ENCODE measurements at regions not wholly inside any gene's neighbourhood (a gene's known extent, or its start where the extent isn't known, plus 50 kb on each side); places are given as distances from the start of the nearest gene placed in this dataset.
"Not testable (repeated sequence)": the region's sequence is repeated elsewhere in the genome, so short reads cannot be mapped to it uniquely, and the experiment has no call there.

GRCh38 chr5:17326600-17327037 lies 109.2 kb downstream of the BASP1 start:
- DNase-seq (ENCODE audit: low spot score), result no peak

- no peak for DNase-seq (ENCODE audit: low spot score)
Measured at GRCh38 chr5:17327048-17327625, 109.7 kb downstream of the BASP1 start.

- no peak for DNase-seq (ENCODE audit: low spot score)
Measured at GRCh38 chr5:17329571-17329970, 112.1 kb downstream of the BASP1 start.

DNA sequence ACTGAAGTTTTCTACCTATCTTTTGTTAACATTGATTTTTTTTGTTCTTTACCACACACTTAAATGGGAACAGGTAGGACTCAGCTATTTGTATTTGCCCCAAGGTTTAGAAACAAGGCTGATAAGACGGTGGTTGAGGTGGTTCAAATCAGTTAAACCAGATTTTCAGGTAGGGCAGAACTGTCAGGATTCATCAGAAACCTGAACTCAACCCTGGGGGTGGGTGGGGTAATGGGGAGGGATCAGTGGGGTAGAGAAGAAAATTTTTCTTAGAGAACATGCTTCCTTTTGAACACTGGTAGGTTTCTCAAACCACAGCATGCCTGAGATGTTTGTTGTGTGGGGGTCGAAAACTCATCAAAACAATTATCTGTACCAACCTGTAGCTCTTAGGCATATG lies 113.0 kb downstream of the BASP1 start:
- DNase-seq (ENCODE audit: low spot score), result no peak

- DNase-seq (ENCODE audit: low spot score), result no peak
Measured at GRCh38 chr5:17331651-17332050, 114.2 kb downstream of the BASP1 start.

DNA sequence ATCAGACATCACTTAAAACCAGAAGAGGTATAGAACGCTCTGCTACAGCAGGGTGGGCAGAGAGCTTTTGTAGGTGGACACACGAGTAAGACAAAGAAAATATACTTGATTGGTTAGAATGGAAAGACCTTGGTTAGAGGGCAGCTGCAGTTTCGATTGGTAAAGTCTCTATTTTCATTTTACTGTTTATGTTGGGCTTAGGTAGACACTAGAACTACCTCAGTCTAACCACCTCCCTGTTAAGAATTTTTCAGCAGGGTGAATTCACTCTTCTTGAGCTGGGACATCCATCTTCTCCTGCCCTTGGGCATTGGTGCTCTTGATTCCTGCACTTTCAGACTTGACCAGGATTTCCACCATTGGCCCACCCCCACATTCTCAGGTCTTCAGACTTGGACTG lies 116.3 kb downstream of the BASP1 start:
- no peak for DNase-seq (ENCODE audit: low spot score)

GRCh38 chr5:17336054-17336453 lies 118.6 kb downstream of the BASP1 start:
- DNase-seq (ENCODE audit: low spot score), result no peak

DNA sequence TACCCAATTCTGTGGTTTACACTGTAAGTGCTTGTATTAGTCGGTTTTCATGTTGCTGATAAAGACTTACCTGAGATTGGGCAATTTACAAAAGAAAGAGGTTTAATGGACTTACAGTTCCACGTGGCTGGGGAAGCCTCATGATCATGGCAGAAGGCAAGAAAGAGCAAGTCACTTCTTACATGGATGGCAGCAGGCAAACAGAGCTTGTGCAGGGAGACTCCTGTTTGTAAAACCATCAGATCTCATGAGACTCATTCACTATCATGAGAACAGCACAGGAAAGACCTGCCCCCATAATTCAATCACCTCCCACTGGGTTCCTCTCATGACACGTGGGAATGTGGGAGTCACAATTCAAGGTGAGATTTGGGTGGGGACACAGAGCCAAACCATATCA lies 119.3 kb downstream of the BASP1 start:
- DNase-seq (ENCODE audit: low spot score), result not testable (repeated sequence)

- no peak for DNase-seq (ENCODE audit: low spot score)
Measured at GRCh38 chr5:17339841-17340240, 122.4 kb downstream of the BASP1 start.

GRCh38 chr5:17340379-17340778 lies 122.9 kb downstream of the BASP1 start:
- DNase-seq (ENCODE audit: low spot score), result no peak

DNA sequence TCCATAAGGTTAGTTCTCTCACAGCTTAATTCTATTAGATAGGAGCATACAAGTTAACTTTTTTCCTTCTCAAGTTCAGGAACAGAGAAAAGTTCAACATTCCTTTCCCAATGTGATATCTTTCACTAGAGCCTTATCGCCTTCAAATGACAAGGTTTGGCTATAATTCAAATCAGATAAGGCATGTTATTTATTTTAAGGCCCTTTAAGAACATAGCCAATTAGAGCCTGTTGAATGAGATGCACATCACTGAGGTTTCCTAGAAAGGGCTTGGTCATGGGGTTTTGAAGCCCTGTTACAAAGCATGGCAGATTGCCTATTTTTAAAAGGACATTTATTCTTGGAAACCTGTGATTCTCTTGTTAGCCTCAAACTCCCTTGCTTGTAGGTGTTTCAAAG lies 123.4 kb downstream of the BASP1 start:
- DNase-seq (ENCODE audit: low spot score), result no peak

DNA sequence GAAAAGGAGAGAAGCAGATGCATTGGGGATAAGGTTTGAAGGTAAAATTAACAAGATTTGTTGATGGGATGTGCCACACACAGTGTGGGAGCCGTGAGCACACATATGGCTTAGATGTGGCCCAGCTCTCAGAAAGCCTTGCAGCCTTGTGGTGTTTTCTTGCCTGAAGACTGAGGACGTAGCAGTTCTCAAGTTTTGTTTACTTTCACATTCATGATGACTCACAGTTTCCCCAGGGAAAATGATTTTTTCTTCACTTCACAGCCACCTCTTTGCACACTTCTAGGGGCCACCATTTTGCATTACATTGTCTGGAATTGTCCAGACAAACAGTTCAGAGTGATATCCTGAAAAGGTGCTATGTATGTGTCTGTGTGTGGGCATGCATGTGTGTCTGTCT lies 126.2 kb downstream of the BASP1 start:
- DNase-seq (ENCODE audit: low spot score), result peak; percentile 30

DNA sequence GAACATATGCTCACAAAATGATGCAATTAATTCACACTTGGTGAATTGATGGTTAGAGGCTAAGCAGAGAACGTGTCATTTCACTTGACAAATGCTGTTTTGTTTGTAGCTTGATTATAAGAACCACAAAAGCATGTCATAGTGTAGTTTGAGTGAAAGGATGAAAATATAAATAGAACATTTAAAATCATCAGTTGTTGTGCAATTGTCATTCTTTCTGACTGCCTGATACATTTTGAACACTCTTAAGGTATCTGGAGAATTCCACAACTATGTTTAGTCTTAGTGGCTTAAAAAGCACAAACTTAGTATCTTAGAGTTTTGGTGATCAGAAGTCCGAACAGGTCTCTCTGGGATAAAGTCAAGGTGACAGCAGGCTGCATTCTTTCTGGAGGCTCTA lies 129.4 kb downstream of the BASP1 start:
- no peak for DNase-seq (ENCODE audit: low spot score)

DNA sequence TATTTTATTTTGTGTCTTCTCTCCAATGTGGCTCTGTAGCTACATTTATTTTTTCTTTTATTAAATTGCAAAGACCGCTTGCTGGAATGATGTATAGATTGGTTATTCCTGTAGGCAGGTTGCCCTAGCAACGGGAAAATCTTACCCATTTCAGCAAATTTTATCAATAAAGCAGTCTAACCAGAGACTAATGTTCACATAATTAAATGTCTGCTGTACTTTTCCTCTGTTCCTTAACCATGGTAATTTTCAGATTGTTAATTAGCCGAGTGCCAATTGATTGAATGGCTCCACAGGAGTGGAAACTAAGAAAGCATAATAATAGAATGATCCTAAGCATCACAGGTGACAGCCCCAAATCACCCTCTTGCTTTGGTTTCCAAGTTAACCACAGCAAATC lies 134.8 kb downstream of the BASP1 start:
- DNase-seq (ENCODE audit: low spot score), result no peak

DNA sequence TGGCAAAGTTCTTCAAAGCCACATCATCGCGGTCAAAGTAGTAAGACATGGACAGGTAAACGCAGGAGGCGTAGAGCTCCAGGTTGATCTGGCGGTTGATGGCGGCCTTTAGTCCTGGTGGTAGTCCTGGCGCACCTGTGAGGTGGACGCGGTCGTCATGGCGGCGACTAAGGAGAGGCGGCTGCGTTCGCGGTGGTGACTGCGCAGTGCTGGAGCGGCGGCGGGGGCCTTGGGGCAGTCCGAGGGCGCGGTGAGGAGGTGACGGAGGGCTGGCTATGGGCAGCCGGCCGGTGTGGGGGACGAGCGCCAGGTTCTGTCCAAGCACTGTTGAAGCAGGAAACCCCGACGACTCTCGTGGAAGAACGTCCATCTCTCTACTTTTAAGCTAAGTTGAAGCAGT lies 136.8 kb downstream of the BASP1 start:
- DNase-seq (ENCODE audit: low spot score), result no peak

- no peak for DNase-seq (ENCODE audit: low spot score)
Measured at GRCh38 chr5:17355586-17356346, 138.3 kb downstream of the BASP1 start.

DNA sequence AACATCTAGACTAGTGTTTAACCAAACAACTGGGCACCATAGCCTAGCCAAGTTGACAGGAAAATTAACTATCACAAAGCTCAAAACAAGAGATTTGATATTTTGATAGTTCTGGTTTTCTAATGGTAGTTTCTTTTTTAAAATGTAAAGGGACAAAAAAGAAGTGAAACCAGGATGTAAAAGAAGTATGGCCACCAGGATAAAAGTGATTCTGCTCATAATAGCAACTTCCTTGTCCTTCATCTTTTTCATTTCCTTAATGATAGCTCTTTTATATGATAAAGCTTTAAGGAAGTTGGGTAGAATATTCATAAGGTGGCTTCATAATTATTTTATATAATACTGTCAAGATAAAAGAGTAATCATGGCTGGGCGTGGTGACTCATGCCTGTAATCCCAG lies 139.1 kb downstream of the BASP1 start:
- DNase-seq (ENCODE audit: low spot score), result no peak

DNA sequence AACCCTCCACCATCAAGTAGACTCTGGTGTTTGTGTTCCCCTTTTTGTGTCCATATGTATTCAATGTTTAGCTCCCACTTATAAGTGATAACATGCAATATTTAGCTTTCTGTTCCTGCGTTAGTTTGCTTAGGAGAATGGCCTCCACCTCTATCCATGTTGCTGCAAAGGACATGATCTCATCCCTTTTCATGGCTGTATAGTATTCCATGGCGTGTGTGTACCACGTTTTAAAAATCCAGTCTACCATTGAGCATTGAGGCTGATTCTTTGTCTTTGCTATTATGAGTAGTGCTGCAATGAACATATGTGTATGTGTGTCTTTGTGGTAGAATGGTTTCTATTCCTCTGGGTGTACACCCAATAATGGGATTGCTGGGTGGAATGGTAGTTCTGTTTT lies 140.1 kb downstream of the BASP1 start:
- no peak for DNase-seq (ENCODE audit: low spot score)

DNA sequence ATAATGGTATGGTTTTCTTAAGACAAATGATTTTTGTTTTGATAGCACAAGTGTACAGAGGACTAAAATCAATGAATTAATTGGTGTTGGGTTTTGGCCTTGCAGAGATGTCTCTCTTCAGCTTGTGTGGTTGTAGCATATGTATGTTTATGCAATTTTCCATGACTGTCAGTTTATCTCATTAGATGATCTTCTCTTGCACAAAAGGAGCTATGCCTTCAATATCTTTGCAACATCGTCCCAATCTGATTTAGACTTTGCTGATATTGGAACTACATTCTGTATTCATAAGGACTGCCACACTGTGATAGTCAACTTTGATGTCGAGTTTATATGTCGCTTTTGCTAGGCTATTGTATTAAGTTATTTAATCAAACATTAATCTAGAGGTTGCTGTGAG lies 140.0 kb upstream of the TAF11L2 start:
- DNase-seq (ENCODE audit: low spot score), result no peak

GRCh38 chr5:17359451-17360011 lies 138.5 kb upstream of the TAF11L2 start:
- no peak for DNase-seq (ENCODE audit: low spot score)

DNA sequence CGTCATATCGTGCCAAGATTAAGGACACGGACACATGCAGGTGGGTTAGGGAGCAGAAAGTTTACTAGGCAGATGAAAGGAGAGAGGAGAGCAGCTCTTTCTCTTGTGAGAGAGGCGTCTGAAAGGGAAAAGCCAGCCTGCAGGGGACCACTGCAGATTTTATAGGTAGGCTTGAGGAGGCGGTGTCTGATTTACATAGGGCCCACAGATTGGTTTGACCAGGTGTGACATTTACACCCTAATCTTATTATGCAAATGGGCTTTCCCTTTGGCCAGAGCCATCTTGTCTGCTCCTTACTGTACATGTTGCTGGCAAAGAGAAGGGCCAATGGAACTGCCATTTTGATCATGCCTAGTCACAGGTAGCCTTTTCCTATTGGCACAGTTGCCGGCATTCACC lies 137.2 kb upstream of the TAF11L2 start:
- no peak for DNase-seq (ENCODE audit: low spot score)

DNA sequence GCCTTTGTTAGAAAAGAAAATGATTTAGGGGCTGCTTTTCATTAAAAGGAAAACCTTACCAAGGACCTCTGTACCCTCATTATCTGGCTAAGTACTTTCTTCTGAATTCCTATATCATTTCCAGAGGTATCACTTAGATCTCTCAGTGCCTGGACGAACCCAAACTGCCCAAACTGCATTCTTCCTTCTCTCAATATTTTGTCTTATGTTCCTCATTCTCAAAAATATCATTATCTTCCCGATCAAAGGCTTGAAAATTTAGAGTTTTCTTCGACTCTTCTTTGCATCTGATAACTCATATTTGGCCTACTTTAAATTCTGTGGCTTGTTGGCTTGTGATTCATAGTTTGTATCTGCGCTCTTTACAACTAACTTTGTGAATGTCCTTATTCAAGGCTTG lies 136.7 kb upstream of the TAF11L2 start:
- DNase-seq (ENCODE audit: low spot score), result no peak

- DNase-seq (ENCODE audit: low spot score), result no peak
Measured at GRCh38 chr5:17364987-17365810, 132.8 kb upstream of the TAF11L2 start.
